Brain microvascular endothelial cell (primary cell): ENCODE measurements at regions not wholly inside any gene's neighbourhood (a gene's known extent, or its start where the extent isn't known, plus 50 kb on each side); places are given as distances from the start of the nearest gene placed in this dataset.

Experiments
- DNase-seq: peaks from one replicate; pipeline ENCODE4 v3.0.0-alpha.2; 2020
- H3K27ac ChIP-seq: fragments of 250-450 bp; sonication (Bioruptor Pico); 2 replicates; pipeline ENCODE4 v1.5.1; 2020; ENCODE audit warnings: mild to moderate bottlenecking, moderate library complexity
- H3K27me3 ChIP-seq: fragments of 250-450 bp; sonication (Bioruptor Pico); replicated peaks from 2 replicates; pipeline ENCODE4 v1.5.1; 2020; ENCODE audit warnings: mild to moderate bottlenecking
- H3K36me3 ChIP-seq: fragments of 250-450 bp; sonication (Bioruptor Pico); replicated peaks from 2 replicates; pipeline ENCODE4 v1.5.1; 2020; ENCODE audit warnings: mild to moderate bottlenecking
- H3K4me3 ChIP-seq: 2 replicates; pipeline ENCODE4 v1.5.1; 2011; ENCODE audit warnings: low read depth, mild to moderate bottlenecking, control low read depth, low read length, moderate library complexity
- in situ Hi-C: cut with HindIII; loops from 2 replicates; pipeline ENCODE4 v1.10.0; 2017; ENCODE audit warnings: low sequenced_read_pairs, low pct_ligation_motif_present
- TF ChIP-seq, protein P1 (sequence below): IDR thresholded peaks from 2 replicates; pipeline ENCODE4 v1.5.1; 2011; ENCODE audit warnings: low read depth, mild to moderate bottlenecking, moderate library complexity, low read length, control low read depth, inconsistent platforms; ENCODE audit errors: missing control alignments

GRCh38 chr11:116513278-116513823 lies 259.4 kb downstream of the BUD13 start:
- Histone ChIP-seq H3K27me3 (no peaks in the 10 kb centered on the region), H3K27ac (no peak overlapping the region), H3K4me3 (no peak overlapping the region), H3K36me3 (no peaks in the 10 kb centered on the region)
- TF ChIP-seq, protein P1, sequence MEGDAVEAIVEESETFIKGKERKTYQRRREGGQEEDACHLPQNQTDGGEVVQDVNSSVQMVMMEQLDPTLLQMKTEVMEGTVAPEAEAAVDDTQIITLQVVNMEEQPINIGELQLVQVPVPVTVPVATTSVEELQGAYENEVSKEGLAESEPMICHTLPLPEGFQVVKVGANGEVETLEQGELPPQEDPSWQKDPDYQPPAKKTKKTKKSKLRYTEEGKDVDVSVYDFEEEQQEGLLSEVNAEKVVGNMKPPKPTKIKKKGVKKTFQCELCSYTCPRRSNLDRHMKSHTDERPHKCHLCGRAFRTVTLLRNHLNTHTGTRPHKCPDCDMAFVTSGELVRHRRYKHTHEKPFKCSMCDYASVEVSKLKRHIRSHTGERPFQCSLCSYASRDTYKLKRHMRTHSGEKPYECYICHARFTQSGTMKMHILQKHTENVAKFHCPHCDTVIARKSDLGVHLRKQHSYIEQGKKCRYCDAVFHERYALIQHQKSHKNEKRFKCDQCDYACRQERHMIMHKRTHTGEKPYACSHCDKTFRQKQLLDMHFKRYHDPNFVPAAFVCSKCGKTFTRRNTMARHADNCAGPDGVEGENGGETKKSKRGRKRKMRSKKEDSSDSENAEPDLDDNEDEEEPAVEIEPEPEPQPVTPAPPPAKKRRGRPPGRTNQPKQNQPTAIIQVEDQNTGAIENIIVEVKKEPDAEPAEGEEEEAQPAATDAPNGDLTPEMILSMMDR: no peak
- in situ Hi-C loops: no loop called here
- DNase-seq: no peak

DNA sequence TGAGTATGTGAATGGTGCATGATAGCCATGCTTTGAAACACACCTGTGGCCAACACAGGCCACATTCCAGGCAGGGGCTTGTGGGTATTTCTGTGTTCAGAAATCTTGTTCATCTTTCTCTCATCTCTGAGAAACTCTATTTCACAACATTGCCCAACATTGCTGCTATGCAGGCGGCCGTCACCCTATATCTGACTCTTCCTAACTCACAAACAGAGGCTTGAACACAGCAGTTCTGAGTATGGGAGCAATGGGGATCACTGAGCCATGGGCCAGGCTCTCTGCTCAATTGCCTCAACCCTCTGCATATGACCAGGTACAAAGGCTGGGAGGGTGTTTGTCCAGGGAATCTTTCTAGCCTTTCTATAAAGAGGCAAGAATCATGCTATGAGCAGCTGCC lies 259.9 kb downstream of the BUD13 start:
- no peak for DNase-seq
- Histone ChIP-seq H3K36me3 (no peaks in the 10 kb centered on the region), H3K27ac (no peak overlapping the region), H3K4me3 (no peak overlapping the region), H3K27me3 (no peaks in the 10 kb centered on the region)
- in situ Hi-C loops: no loop called here
- TF ChIP-seq, protein P1: no peak

GRCh38 chr11:116511684-116512083 lies 261.1 kb downstream of the BUD13 start:
- no peaks in the 10 kb centered on the region for H3K36me3 ChIP-seq
- TF ChIP-seq, protein P1: no peak
- H3K27me3 ChIP-seq: no peaks in the 10 kb centered on the region
- H3K4me3 ChIP-seq: no peak overlapping the region
- in situ Hi-C loops: no loop called here
- H3K27ac ChIP-seq: no peak overlapping the region
- no peak for DNase-seq

DNA sequence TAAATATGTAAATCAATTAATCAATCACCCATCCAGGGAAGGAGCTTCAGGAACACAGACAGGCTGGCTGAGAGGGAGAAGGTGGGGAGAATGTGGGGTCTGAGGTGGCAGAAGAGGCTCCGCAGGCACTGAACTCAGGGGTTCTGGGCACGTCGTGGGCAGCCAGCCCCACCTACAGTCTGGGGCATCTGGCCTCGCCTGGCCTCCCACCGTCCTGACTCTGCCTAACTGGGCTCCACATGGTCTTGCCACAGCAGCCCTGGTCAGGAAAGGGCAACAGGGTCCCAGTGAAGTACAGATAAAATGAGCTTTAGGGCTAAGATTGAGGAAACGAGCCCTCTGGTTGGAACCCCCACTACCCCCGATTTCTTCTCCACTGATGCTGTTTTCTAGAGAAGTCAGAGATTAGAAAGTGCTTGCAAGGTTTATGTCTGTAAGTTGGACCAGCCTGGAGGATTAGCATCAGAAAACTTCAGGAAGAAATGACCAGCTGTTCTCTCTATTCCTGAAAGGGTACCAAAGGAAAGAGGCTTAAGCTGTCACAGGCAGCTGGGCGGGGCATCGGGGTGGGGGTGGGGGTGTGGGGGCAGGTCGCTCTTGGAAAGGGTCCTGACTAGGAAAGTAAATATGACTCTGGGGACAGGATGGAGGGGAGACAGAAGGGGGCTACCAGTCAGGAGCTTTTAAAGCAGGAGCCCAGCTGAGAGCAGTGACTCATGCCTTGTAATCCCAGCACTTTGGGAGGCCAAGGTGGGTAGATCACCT lies 261.7 kb downstream of the BUD13 start:
- Histone ChIP-seq H3K27ac (no peak overlapping the region), H3K36me3 (no peaks in the 10 kb centered on the region), H3K27me3 (no peaks in the 10 kb centered on the region), H3K4me3 (no peak overlapping the region)
- in situ Hi-C loops: no loop called here
- no peak for DNase-seq
- TF ChIP-seq, protein P1: no peak

- no peak for DNase-seq
- in situ Hi-C loops: no loop called here
- Histone ChIP-seq H3K4me3 (no peak overlapping the region), H3K36me3 (no peaks in the 10 kb centered on the region), H3K27me3 (no peaks in the 10 kb centered on the region), H3K27ac (no peak overlapping the region)
- TF ChIP-seq, protein P1: no peak
Measured at GRCh38 chr11:116510166-116510565, 262.6 kb downstream of the BUD13 start.
